ENCODE measurements at regions not wholly inside any gene's neighbourhood (a gene's known extent, or its start where the extent isn't known, plus 50 kb on each side); places are given as distances from the start of the nearest gene placed in this dataset.
"Not testable (repeated sequence)": the region's sequence is repeated elsewhere in the genome, so short reads cannot be mapped to it uniquely, and the experiment has no call there.

GRCh38 chrY:6544076-6544756 lies 298.2 kb downstream of the TSPY2 start:
- TF ChIP-seq CTCF (IDR thresholded peaks at IDR 0.05); ZFX (IDR thresholded peaks at IDR 0.05; ENCODE audit: borderline replicate concordance): not testable (repeated sequence)

Data from 22Rv1 (cell line).